ENCODE measurements at regions not wholly inside any gene's neighbourhood (a gene's known extent, or its start where the extent isn't known, plus 50 kb on each side); places are given as distances from the start of the nearest gene placed in this dataset.

GRCh38 chrX:5791721-5792120 lies 436.9 kb downstream of the NLGN4X start:
- TF ChIP-seq CTCF (IDR thresholded peaks at IDR 0.05; ENCODE audit: insufficient read depth, low read depth, low read length): no peak
- no peak for TF ChIP-seq EZH2 (IDR thresholded peaks at IDR 0.05; ENCODE audit: insufficient read depth, low read length)

Measured in astrocyte (in vitro differentiated cells and primary cell).